Smooth muscle cell (in vitro differentiated cells): ENCODE measurements at regions not wholly inside any gene's neighbourhood (a gene's known extent, or its start where the extent isn't known, plus 50 kb on each side); places are given as distances from the start of the nearest gene placed in this dataset.

Source experiments
- DNase-seq: peaks from one replicate; lab custom pipeline; 2025; ENCODE audit not compliant: unreplicated experiment; lab: John Stamatoyannopoulos, UW
- H2AFZ ChIP-seq: fragments of 200-600 bp; sonication (generic); 2 replicates; pipeline ENCODE4 v1.6.0; 2016; ENCODE audit warnings: antibody characterized with exemption, low read depth, mild to moderate bottlenecking
- H3F3A ChIP-seq: fragments of 200-600 bp; sonication (generic); 2 replicates; pipeline ENCODE4 v1.6.0; 2017; ENCODE audit warnings: antibody characterized with exemption, low read depth
- H3K27ac ChIP-seq: fragments of 200-600 bp; sonication (generic); 2 replicates; pipeline ENCODE4 v1.5.1; 2016; ENCODE audit warnings: low read depth, mild to moderate bottlenecking
- H3K27me3 ChIP-seq: fragments of 200-600 bp; sonication (generic); 2 replicates; pipeline ENCODE4 v1.6.1; 2016; ENCODE audit warnings: low read depth, mild to moderate bottlenecking
- H3K36me3 ChIP-seq: fragments of 200-600 bp; sonication (generic); 2 replicates; pipeline ENCODE4 v1.5.1; 2016; ENCODE audit warnings: low read depth
- H3K4me1 ChIP-seq: fragments of 200-600 bp; sonication (generic); 2 replicates; pipeline ENCODE4 v1.5.1; 2016; ENCODE audit warnings: low read depth
- H3K4me2 ChIP-seq: fragments of 200-600 bp; sonication (generic); 2 replicates; pipeline ENCODE4 v1.6.0; 2016; ENCODE audit warnings: mild to moderate bottlenecking
- H3K4me3 ChIP-seq: fragments of 200-600 bp; sonication (generic); 2 replicates; pipeline ENCODE4 v1.5.1; 2016; ENCODE audit warnings: mild to moderate bottlenecking
- H3K79me2 ChIP-seq: fragments of 200-600 bp; sonication (generic); 2 replicates; pipeline ENCODE4 v1.6.0; 2016; ENCODE audit warnings: low read depth, mild to moderate bottlenecking
- H3K9ac ChIP-seq: fragments of 200-600 bp; sonication (generic); 2 replicates; pipeline ENCODE4 v1.6.0; 2016; ENCODE audit warnings: low read depth
- H3K9me3 ChIP-seq: fragments of 200-600 bp; sonication (generic); replicated peaks from 2 replicates; pipeline ENCODE4 v1.5.1; 2016; ENCODE audit warnings: low read depth
- H4K20me1 ChIP-seq: fragments of 200-600 bp; sonication (generic); 2 replicates; pipeline ENCODE4 v1.6.0; 2016; ENCODE audit warnings: low read depth
- CTCF ChIP-seq: fragments of 200-600 bp; sonication (generic); IDR thresholded peaks from 2 replicates; pipeline ENCODE4 v1.5.1; 2017; ENCODE audit warnings: borderline replicate concordance, mild to moderate bottlenecking, antibody characterized with exemption; ENCODE audit not compliant: insufficient read depth, poor library complexity, severe bottlenecking
- WGBS: methylation state at CpG from one replicate; pipeline ENCODE4 v1.1.7; 2016; ENCODE audit warnings: low lambda C conversion rate; 5-methylcytosine and 5-hydroxymethylcytosine counted together

- no peak overlapping the region for H3K27ac ChIP-seq
- DNase-seq, result no peak
- H3K9ac ChIP-seq, result no peak overlapping the region
- no peaks in the 10 kb centered on the region for H4K20me1 ChIP-seq
- H3K36me3 ChIP-seq, result no peaks in the 10 kb centered on the region
- TF ChIP-seq CTCF, result no peak
- no peaks in the 10 kb centered on the region for H3K9me3 ChIP-seq
- H3K4me1 ChIP-seq, result peaks cover 5% of the 10 kb centered on the region
- H3K4me2 ChIP-seq, result no peak overlapping the region
- WGBS, result 95% methylated on average over 4 of the region's 4 CpGs
- H3F3A ChIP-seq, result no peaks in the 10 kb centered on the region
- H2AFZ ChIP-seq, result no peak overlapping the region
- H3K27me3 ChIP-seq, result no peaks in the 10 kb centered on the region
- H3K79me2 ChIP-seq, result no peaks in the 10 kb centered on the region
- no peak overlapping the region for H3K4me3 ChIP-seq
These were observed 915.5 kb upstream of the LCORL start for GRCh38 chr4:18937080-18937479.

GRCh38 chr4:18935659-18936345, 914.2 kb upstream of the LCORL start:
- TF ChIP-seq CTCF, result no peak
- H3K9ac ChIP-seq, result no peak overlapping the region
- no peaks in the 10 kb centered on the region for H3F3A ChIP-seq
- H3K27ac ChIP-seq, result no peak overlapping the region
- peaks cover 5% of the 10 kb centered on the region for H3K4me1 ChIP-seq
- no peaks in the 10 kb centered on the region for H3K79me2 ChIP-seq
- 71% methylated on average over 7 of the region's 7 CpGs for WGBS
- no peak overlapping the region for H2AFZ ChIP-seq
- H4K20me1 ChIP-seq, result no peaks in the 10 kb centered on the region
- H3K36me3 ChIP-seq, result no peaks in the 10 kb centered on the region
- H3K4me3 ChIP-seq, result no peak overlapping the region
- H3K27me3 ChIP-seq, result no peaks in the 10 kb centered on the region
- H3K9me3 ChIP-seq, result no peaks in the 10 kb centered on the region
- no peak for DNase-seq
- no peak overlapping the region for H3K4me2 ChIP-seq

GRCh38 chr4:18934197-18934596, 912.6 kb upstream of the LCORL start:
- 70% methylated on average over 4 of the region's 4 CpGs for WGBS

More at GRCh38 chr4:18934197-18934596, 912.6 kb upstream of the LCORL start:
- no peaks in the 10 kb centered on the region for H3K36me3 ChIP-seq
- TF ChIP-seq CTCF, result peak; percentile 18
- H4K20me1 ChIP-seq, result no peaks in the 10 kb centered on the region
- no peak overlapping the region for H3K4me2 ChIP-seq
- H3K9me3 ChIP-seq, result no peaks in the 10 kb centered on the region
- H3F3A ChIP-seq, result no peaks in the 10 kb centered on the region
- peaks cover 5% of the 10 kb centered on the region for H3K4me1 ChIP-seq
- no peak overlapping the region for H2AFZ ChIP-seq
- H3K9ac ChIP-seq, result no peak overlapping the region
- H3K27me3 ChIP-seq, result no peaks in the 10 kb centered on the region
- H3K27ac ChIP-seq, result no peak overlapping the region
- no peak for DNase-seq
- no peaks in the 10 kb centered on the region for H3K79me2 ChIP-seq
- no peak overlapping the region for H3K4me3 ChIP-seq
